Brain microvascular endothelial cell (primary cell): ENCODE measurements at regions not wholly inside any gene's neighbourhood (a gene's known extent, or its start where the extent isn't known, plus 50 kb on each side); places are given as distances from the start of the nearest gene placed in this dataset.
"Not testable (repeated sequence)": the region's sequence is repeated elsewhere in the genome, so short reads cannot be mapped to it uniquely, and the experiment has no call there.

Experiments
- DNase-seq: peaks from one replicate; pipeline ENCODE4 v3.0.0-alpha.2; 2020
- H3K27ac ChIP-seq: fragments of 250-450 bp; sonication (Bioruptor Pico); 2 replicates; pipeline ENCODE4 v1.5.1; 2020; ENCODE audit warnings: mild to moderate bottlenecking, moderate library complexity
- H3K27me3 ChIP-seq: fragments of 250-450 bp; sonication (Bioruptor Pico); replicated peaks from 2 replicates; pipeline ENCODE4 v1.5.1; 2020; ENCODE audit warnings: mild to moderate bottlenecking
- H3K36me3 ChIP-seq: fragments of 250-450 bp; sonication (Bioruptor Pico); replicated peaks from 2 replicates; pipeline ENCODE4 v1.5.1; 2020; ENCODE audit warnings: mild to moderate bottlenecking
- H3K4me3 ChIP-seq: 2 replicates; pipeline ENCODE4 v1.5.1; 2011; ENCODE audit warnings: low read depth, mild to moderate bottlenecking, control low read depth, low read length, moderate library complexity
- CTCF ChIP-seq: IDR thresholded peaks from 2 replicates; pipeline ENCODE4 v1.5.1; 2011; ENCODE audit warnings: low read depth, mild to moderate bottlenecking, moderate library complexity, low read length, control low read depth, inconsistent platforms; ENCODE audit errors: missing control alignments
- in situ Hi-C: cut with HindIII; loops from 2 replicates; pipeline ENCODE4 v1.10.0; 2017; ENCODE audit warnings: low sequenced_read_pairs, low pct_ligation_motif_present

DNA sequence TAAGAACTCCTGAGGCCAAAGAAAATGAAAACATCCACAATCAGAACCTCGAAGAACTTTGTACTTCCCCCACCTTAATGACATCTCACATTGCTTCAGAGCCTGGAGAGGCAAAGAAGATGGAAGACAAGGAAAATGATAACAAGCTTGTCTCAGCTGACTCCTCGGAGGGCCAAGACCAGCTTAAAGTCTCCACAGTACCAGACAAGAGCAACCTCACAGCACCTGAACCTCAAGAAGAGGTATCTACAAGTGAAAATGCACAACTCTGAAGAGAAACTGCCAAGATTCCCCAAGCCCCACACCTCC is 97.5 kb downstream of the HNRNPD start:
- Histone ChIP-seq H3K36me3 (no peaks in the 10 kb centered on the region), H3K4me3 (no peak overlapping the region), H3K27me3 (no peaks in the 10 kb centered on the region), H3K27ac (no peak overlapping the region)
- no peak for DNase-seq
- TF ChIP-seq CTCF = no peak
- in situ Hi-C loops = no loop called here

DNA sequence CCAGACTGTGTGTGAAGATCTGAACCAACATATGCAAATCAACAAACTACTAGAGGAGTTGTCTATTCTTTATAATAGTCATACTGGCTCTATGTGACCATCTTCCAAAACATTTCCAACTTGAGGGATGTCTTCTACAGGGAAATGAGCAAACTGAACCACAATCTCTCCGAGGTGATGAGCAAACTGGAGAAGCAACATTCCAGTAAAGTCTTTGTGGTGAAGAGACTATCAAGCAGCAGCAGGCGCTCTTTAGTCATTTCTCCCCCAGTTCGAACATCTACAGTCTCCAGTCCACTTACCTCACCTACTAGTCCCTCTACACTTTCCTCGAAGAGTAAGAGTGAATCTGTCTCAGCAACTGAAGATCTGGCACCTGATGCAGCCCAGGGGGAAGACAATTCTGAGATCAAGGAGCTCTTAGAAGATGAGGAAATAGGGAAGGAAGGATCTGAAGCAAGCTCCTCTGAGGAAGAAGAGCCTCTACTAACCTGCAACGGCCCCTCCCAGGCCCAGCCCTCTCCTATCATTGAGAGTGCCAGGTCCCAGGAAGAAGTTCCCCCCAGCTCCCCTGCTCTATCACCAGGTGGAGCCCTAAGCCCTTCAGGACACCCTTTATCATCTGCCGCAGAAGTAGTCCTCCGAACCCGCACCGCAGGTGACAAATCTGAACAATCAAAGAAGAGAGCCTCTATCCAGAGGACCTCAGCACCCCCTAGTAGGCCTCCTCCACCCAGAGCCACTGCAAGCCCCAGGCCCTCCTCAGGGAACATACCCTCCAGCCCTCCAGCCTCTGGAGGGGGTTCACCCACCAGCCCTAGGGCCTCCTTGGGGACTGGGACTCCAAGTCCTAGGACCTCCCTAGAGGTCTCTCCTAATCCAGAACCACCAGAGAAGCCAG is 98.1 kb downstream of the HNRNPD start:
- H3K4me3 ChIP-seq = no peak overlapping the region

DNA sequence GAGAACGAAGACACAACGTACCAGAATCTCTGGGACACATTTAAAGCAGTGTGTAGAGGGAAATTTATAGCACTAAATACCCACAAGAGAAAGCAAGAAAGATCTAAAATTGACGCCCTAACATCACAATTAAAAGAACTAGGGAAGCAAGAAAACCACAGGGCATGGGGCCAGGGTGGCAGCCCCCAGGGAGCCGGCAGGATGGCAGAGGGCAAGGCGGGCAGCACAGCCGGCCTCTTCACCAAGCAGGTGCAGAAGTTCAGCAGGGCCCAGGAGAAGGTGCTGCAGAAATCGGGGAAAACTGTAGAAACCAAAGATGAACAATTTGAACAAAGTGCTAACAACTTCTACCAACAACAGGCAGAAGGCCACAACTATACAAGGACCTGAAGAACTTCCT is 99.1 kb downstream of the HNRNPD start:
- H3K4me3 ChIP-seq, in situ Hi-C loops: not testable (repeated sequence)

More for the DNA sequence above, 98.1 kb downstream of the HNRNPD start:
- DNase-seq = no peak
- TF ChIP-seq CTCF = no peak
- in situ Hi-C loops = no loop called here
- Histone ChIP-seq H3K27me3 (no peaks in the 10 kb centered on the region), H3K36me3 (no peaks in the 10 kb centered on the region), H3K27ac (no peak overlapping the region)

DNA sequence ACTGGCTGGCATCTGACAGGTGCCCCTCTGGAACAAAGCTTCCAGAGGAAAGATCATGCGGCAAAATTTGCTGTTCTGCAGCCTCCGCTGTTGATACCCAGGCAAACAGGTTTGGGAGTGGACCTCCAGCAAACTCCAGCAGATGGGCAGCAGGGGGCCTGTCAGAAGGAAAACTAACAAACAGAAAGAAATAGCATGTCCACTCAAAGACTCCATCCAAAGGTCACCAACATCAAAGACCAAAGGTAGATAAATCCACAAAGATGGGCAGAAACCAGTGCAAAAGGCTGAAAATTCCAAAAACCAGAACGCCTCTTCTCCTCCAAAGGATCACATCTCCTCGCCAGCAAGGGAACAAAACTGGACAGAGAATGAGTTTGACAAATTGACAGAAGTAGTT is 101.3 kb downstream of the HNRNPD start:
- DNase-seq, H3K27me3 ChIP-seq, in situ Hi-C loops, H3K4me3 ChIP-seq, H3K27ac ChIP-seq, H3K36me3 ChIP-seq: not testable (repeated sequence)

More for the DNA sequence above, 99.1 kb downstream of the HNRNPD start:
- not testable (repeated sequence) for H3K36me3 ChIP-seq, H3K27ac ChIP-seq, H3K27me3 ChIP-seq, DNase-seq

- H3K27me3 ChIP-seq, H3K36me3 ChIP-seq, H3K4me3 ChIP-seq, H3K27ac ChIP-seq, DNase-seq, in situ Hi-C loops: not testable (repeated sequence)
Measured at GRCh38 chr4:82271915-82272480, 101.8 kb downstream of the HNRNPD start.

GRCh38 chr4:82268826-82269193 is 105.0 kb downstream of the HNRNPD start:
- in situ Hi-C loops = no loop called here
- Histone ChIP-seq H3K27ac (no peak overlapping the region), H3K4me3 (no peak overlapping the region), H3K36me3 (no peaks in the 10 kb centered on the region), H3K27me3 (no peaks in the 10 kb centered on the region)
- DNase-seq = no peak
- TF ChIP-seq CTCF = no peak

GRCh38 chr4:82268050-82268825 is 105.6 kb downstream of the HNRNPD start:
- H3K27me3 ChIP-seq = no peaks in the 10 kb centered on the region
- H3K27ac ChIP-seq = no peak overlapping the region
- H3K36me3 ChIP-seq = no peaks in the 10 kb centered on the region
- peak; percentile 87 for TF ChIP-seq CTCF
- peak; percentile 48 for DNase-seq
- in situ Hi-C loops = no loop called here
- H3K4me3 ChIP-seq = no peak overlapping the region
